HFFc6 (cell line): ENCODE measurements at regions not wholly inside any gene's neighbourhood (a gene's known extent, or its start where the extent isn't known, plus 50 kb on each side); places are given as distances from the start of the nearest gene placed in this dataset.

Experiments used
- DNase-seq: peaks from one replicate; pipeline ENCODE4 v3.0.0-alpha.2; 2018
- H3K27ac Mint-ChIP-seq: 2 replicates; pipeline ENCODE4 v1.8.0; 2020; ENCODE audit warnings: mild to moderate bottlenecking, mixed read lengths
- H3K27me3 Mint-ChIP-seq: 2 replicates; pipeline ENCODE4 v1.8.0; 2021; ENCODE audit warnings: mild to moderate bottlenecking, moderate library complexity, mixed read lengths; ENCODE audit not compliant: insufficient read depth
- H3K36me3 Mint-ChIP-seq: 2 replicates; pipeline ENCODE4 v1.8.0; 2021; ENCODE audit warnings: low read depth, mixed read lengths
- H3K4me1 Mint-ChIP-seq: 2 replicates; pipeline ENCODE4 v1.8.0; 2020; ENCODE audit warnings: low read depth, mixed read lengths
- H3K4me3 Mint-ChIP-seq: 2 replicates; pipeline ENCODE4 v1.8.0; 2020; ENCODE audit warnings: mild to moderate bottlenecking, moderate library complexity, mixed read lengths
- H3K9me3 Mint-ChIP-seq: 2 replicates; pipeline ENCODE4 v1.8.0; 2020; ENCODE audit warnings: mild to moderate bottlenecking, mixed read lengths
- TF ChIP-seq, protein P1 (sequence below): fragments of 200-600 bp; sonication (generic); IDR thresholded peaks from 2 replicates; pipeline ENCODE4 v1.5.0; 2021; ENCODE audit warnings: antibody characterized with exemption, mild to moderate bottlenecking

DNA sequence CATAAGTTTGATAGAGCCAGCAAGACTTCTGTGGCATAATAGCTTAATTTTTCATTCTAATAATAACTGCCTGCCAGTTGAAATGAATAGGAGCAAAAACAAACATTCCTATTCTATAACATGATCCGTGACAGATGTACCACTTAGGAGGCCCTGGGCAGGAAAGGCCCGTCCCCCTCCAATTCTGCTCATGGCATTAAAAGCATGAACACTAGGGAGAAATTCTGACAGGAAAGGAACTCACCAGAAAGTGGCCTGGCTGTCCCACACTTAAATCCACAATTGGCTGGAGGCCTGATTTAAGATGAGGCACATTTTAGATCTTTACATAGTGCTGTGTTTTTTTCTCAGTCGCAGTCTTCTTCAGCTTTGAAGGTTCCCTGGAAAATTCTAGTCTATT is 261.9 kb upstream of the ETAA1 start:
- TF ChIP-seq, protein P1, sequence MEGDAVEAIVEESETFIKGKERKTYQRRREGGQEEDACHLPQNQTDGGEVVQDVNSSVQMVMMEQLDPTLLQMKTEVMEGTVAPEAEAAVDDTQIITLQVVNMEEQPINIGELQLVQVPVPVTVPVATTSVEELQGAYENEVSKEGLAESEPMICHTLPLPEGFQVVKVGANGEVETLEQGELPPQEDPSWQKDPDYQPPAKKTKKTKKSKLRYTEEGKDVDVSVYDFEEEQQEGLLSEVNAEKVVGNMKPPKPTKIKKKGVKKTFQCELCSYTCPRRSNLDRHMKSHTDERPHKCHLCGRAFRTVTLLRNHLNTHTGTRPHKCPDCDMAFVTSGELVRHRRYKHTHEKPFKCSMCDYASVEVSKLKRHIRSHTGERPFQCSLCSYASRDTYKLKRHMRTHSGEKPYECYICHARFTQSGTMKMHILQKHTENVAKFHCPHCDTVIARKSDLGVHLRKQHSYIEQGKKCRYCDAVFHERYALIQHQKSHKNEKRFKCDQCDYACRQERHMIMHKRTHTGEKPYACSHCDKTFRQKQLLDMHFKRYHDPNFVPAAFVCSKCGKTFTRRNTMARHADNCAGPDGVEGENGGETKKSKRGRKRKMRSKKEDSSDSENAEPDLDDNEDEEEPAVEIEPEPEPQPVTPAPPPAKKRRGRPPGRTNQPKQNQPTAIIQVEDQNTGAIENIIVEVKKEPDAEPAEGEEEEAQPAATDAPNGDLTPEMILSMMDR = no peak
- Mint-ChIP-seq H3K4me1 (peaks cover 22% of the 10 kb centered on the region), H3K27me3 (no peaks in the 10 kb centered on the region), H3K27ac (no peak overlapping the region), H3K9me3 (no peaks in the 10 kb centered on the region), H3K4me3 (no peak overlapping the region), H3K36me3 (no peaks in the 10 kb centered on the region)
- DNase-seq = no peak

DNA sequence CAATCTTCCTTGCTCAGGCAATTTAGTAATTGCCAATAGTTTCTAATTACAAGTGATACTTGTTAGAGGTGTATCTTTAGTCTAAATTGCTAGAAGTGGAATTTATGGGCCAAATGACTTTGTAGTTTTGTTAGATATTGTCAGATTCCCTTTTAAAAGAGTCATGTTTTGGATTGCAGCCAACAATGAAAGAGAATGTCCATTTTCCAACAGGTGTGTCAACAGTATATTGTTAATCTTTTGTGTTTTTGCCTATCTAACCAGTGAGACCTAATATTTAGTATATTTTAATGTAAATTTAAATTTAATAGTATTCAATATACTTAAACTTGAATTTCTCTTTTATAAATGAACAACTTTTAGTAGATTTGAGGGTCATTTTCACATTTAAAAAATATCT is 259.4 kb upstream of the ETAA1 start:
- Mint-ChIP-seq H3K4me1 (peaks cover 11% of the 10 kb centered on the region), H3K4me3 (no peak overlapping the region), H3K27me3 (no peaks in the 10 kb centered on the region), H3K36me3 (no peaks in the 10 kb centered on the region), H3K9me3 (no peaks in the 10 kb centered on the region), H3K27ac (no peak overlapping the region)
- no peak for DNase-seq
- TF ChIP-seq, protein P1 = no peak

GRCh38 chr2:67142071-67142470 is 255.1 kb upstream of the ETAA1 start:
- no peak overlapping the region for H3K4me3 Mint-ChIP-seq
- no peaks in the 10 kb centered on the region for H3K36me3 Mint-ChIP-seq
- no peak for DNase-seq
- TF ChIP-seq, protein P1 = no peak
- no peak overlapping the region for H3K27ac Mint-ChIP-seq
- no peaks in the 10 kb centered on the region for H3K4me1 Mint-ChIP-seq
- no peaks in the 10 kb centered on the region for H3K9me3 Mint-ChIP-seq
- H3K27me3 Mint-ChIP-seq = no peaks in the 10 kb centered on the region

- no peak for DNase-seq
- no peaks in the 10 kb centered on the region for H3K9me3 Mint-ChIP-seq
- TF ChIP-seq, protein P1 = no peak
- H3K4me1 Mint-ChIP-seq = no peaks in the 10 kb centered on the region
- no peak overlapping the region for H3K27ac Mint-ChIP-seq
- H3K27me3 Mint-ChIP-seq = no peaks in the 10 kb centered on the region
- H3K4me3 Mint-ChIP-seq = no peak overlapping the region
- no peaks in the 10 kb centered on the region for H3K36me3 Mint-ChIP-seq
Observed at GRCh38 chr2:67142741-67143140, 254.4 kb upstream of the ETAA1 start.

GRCh38 chr2:67145851-67146250 is 251.3 kb upstream of the ETAA1 start:
- H3K4me3 Mint-ChIP-seq = no peak overlapping the region
- no peak for DNase-seq
- H3K36me3 Mint-ChIP-seq = peaks cover under 1% of the 10 kb centered on the region; the same call in 1 of the 2 replicates
- H3K9me3 Mint-ChIP-seq = no peaks in the 10 kb centered on the region
- TF ChIP-seq, protein P1 = no peak
- no peaks in the 10 kb centered on the region for H3K27me3 Mint-ChIP-seq
- H3K27ac Mint-ChIP-seq = no peak overlapping the region
- H3K4me1 Mint-ChIP-seq = no peaks in the 10 kb centered on the region

DNA sequence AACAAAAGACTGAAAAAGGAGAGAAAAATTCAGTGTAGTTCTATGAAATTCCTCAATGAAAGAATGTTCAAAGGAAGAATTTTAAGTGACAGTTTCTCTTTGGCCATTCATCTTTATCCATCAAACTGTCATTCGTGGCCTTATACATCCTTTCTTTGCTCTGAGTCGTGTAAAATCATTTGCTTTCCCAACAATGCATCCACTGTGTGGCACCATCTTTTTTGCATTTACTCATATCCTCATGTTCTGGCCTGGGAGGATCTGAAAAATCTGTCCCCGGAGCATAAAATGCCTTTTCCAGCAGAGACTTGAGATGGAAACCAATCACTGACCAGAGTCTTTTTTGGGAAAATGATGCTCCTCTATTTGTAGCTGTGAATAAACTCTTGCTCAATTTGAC is 240.3 kb upstream of the ETAA1 start:
- DNase-seq = no peak
- Mint-ChIP-seq H3K4me3 (no peak overlapping the region), H3K27me3 (no peaks in the 10 kb centered on the region; the same call in 1 of the 2 replicates), H3K4me1 (peaks cover 33% of the 10 kb centered on the region), H3K27ac (no peak overlapping the region), H3K36me3 (peaks cover 10% of the 10 kb centered on the region), H3K9me3 (peaks cover 7% of the 10 kb centered on the region)
- TF ChIP-seq, protein P1 = no peak
